ENCODE measurements at regions not wholly inside any gene's neighbourhood (a gene's known extent, or its start where the extent isn't known, plus 50 kb on each side); places are given as distances from the start of the nearest gene placed in this dataset.

GRCh38 chr3:62990704-62991413 is 115.6 kb upstream of the CADPS start:
- no peak for TF ChIP-seq CTCF (IDR thresholded peaks at IDR 0.05)
- no peak for TF ChIP-seq POLR2A (IDR thresholded peaks at IDR 0.05)
